Lower lobe of right lung (tissue), 2 donors: ENCODE measurements at regions not wholly inside any gene's neighbourhood (a gene's known extent, or its start where the extent isn't known, plus 50 kb on each side); places are given as distances from the start of the nearest gene placed in this dataset.
"Not testable (repeated sequence)": the region's sequence is repeated elsewhere in the genome, so short reads cannot be mapped to it uniquely, and the experiment has no call there.

Experiments
- ATAC-seq, 2 donors: fragments of 200-7000 bp; cut with Tn5 transposase; one replicate each; pipeline ENCODE4 v1.9.1; 2020 to 2022; ENCODE audit warnings: mild to moderate bottlenecking in 2 of 2, moderate library complexity in 2 of 2
- DNase-seq: peaks from one replicate; pipeline ENCODE4 v3.0.0-alpha.2; 2020
- H3K27ac ChIP-seq: fragments of 200-600 bp; one replicate; pipeline ENCODE4 v1.8.0; 2022
- H3K27me3 ChIP-seq: fragments of 200-600 bp; one replicate; pipeline ENCODE4 v1.8.0; 2022; ENCODE audit warnings: low read depth
- H3K36me3 ChIP-seq: fragments of 200-600 bp; one replicate; pipeline ENCODE4 v1.8.0; 2022; ENCODE audit warnings: mild to moderate bottlenecking
- H3K4me1 ChIP-seq: fragments of 200-600 bp; one replicate; pipeline ENCODE4 v1.8.0; 2022
- H3K4me3 ChIP-seq: fragments of 200-600 bp; one replicate; pipeline ENCODE4 v1.8.0; 2022; ENCODE audit warnings: mild to moderate bottlenecking
- H3K9me3 ChIP-seq: fragments of 200-600 bp; one replicate; pipeline ENCODE4 v1.8.0; 2022
- intact Hi-C: fragments of 100-400 bp; cut with DNase I; formaldehyde crosslinking; loops from one replicate; pipeline ENCODE4 v1.11.0; 2022
- TF ChIP-seq, protein P1 (sequence below): fragments of 200-600 bp; IDR thresholded peaks from one replicate; pipeline ENCODE4 v1.8.0; 2022; ENCODE audit warnings: antibody characterized with exemption, mild to moderate bottlenecking
- donor health status: DM: no; HTN: yes; CAD: no; lungs with severe emphysema.

DNA sequence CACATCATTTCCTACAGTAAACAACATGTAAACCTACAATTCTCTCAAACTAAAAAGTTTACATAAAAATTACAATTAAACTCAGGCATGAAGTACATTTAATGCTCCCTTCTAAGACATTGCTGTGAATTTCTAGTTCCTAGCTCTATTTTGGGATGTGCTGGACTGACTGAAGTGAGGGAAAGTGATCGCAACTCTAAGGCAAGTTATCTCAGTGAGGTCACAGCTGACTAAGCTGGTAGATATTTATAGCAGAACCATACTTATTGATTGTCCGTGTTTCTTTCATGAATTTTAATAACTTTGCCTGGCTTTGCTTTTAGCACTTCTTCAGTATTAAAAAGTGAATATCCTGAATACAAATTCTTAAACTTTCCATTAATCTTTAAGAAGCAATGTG lies 570.4 kb upstream of the GALNTL6 start:
- H3K27me3 ChIP-seq, result no peaks in the 10 kb centered on the region
- DNase-seq, result no peak
- no peaks in the 10 kb centered on the region for H3K36me3 ChIP-seq
- no peak for ATAC-seq
- TF ChIP-seq, protein P1, sequence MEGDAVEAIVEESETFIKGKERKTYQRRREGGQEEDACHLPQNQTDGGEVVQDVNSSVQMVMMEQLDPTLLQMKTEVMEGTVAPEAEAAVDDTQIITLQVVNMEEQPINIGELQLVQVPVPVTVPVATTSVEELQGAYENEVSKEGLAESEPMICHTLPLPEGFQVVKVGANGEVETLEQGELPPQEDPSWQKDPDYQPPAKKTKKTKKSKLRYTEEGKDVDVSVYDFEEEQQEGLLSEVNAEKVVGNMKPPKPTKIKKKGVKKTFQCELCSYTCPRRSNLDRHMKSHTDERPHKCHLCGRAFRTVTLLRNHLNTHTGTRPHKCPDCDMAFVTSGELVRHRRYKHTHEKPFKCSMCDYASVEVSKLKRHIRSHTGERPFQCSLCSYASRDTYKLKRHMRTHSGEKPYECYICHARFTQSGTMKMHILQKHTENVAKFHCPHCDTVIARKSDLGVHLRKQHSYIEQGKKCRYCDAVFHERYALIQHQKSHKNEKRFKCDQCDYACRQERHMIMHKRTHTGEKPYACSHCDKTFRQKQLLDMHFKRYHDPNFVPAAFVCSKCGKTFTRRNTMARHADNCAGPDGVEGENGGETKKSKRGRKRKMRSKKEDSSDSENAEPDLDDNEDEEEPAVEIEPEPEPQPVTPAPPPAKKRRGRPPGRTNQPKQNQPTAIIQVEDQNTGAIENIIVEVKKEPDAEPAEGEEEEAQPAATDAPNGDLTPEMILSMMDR, result no peak
- H3K4me1 ChIP-seq, result no peaks in the 10 kb centered on the region
- no peak overlapping the region for H3K4me3 ChIP-seq
- no peaks in the 10 kb centered on the region for H3K9me3 ChIP-seq
- no peak overlapping the region for H3K27ac ChIP-seq
- intact Hi-C loops, result no loop called here

DNA sequence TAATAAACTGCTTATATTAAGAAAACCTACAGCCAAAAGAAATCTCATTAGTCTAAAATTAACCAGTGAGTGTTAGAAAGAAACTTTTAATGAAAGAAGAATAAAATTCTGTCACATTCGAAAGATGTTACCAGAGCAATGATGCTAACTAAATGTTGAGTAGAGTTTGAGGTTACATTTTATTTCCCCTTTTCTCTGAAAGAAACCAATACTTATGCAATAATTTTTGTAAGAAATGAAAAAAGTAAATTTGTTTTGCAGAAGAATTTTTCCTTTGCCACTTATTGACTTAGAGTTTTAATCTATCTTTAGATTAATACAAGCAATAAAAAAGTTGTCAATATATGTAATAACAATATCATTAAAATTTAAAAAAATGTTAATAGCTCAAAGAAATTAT lies 574.0 kb upstream of the GALNTL6 start:
- Histone ChIP-seq H3K27ac (no peak overlapping the region), H3K36me3 (no peaks in the 10 kb centered on the region), H3K27me3 (no peaks in the 10 kb centered on the region), H3K9me3 (no peaks in the 10 kb centered on the region), H3K4me1 (no peaks in the 10 kb centered on the region), H3K4me3 (no peak overlapping the region)
- no peak for ATAC-seq
- intact Hi-C loops, result no loop called here
- TF ChIP-seq, protein P1, result no peak
- no peak for DNase-seq

DNA sequence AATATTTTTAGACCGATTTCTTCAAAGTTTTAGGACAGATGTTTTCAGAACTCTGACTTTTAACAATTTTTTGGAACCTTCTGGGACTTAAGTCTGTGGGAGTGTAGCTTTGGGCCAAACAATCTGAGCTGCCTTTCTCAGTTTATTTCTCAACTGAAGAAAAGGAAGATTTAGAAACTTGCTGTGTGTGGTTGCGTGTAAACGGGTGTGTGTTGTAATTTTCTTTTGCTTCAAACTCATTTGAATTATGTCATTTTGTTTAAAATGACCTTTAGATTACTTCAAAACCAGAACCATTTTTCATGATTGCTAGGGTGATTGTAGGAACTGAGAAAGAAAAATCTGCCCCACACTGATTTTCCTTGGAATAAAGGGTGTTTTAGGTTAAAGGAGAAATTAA lies 577.7 kb upstream of the GALNTL6 start:
- ATAC-seq (no peak), DNase-seq (no peak)
- Histone ChIP-seq H3K4me3 (no peak overlapping the region), H3K4me1 (no peaks in the 10 kb centered on the region), H3K36me3 (no peaks in the 10 kb centered on the region), H3K27me3 (no peaks in the 10 kb centered on the region), H3K9me3 (no peaks in the 10 kb centered on the region), H3K27ac (no peak overlapping the region)
- TF ChIP-seq, protein P1, result no peak
- intact Hi-C loops, result no loop called here

DNA sequence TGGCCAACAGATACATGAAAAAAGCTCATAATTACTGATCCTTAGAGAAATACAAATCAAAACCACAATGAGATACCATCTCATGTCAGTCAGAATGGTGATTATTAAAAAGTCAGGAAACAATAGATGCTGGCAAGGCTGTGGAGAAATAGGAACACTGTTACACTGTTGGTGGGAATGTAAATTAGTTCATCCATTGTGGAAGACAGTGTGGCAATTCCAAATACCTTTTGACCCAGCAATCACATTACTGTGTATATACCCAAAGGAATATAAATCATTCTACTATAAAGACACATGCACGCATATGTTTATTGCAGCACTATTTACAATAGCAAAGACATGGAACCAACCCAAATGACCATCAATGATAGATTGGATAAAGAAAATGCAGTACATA lies 583.9 kb upstream of the GALNTL6 start:
- DNase-seq, ATAC-seq, H3K27ac ChIP-seq, H3K4me3 ChIP-seq, intact Hi-C loops, H3K27me3 ChIP-seq, H3K9me3 ChIP-seq, H3K4me1 ChIP-seq, H3K36me3 ChIP-seq: not testable (repeated sequence)

DNA sequence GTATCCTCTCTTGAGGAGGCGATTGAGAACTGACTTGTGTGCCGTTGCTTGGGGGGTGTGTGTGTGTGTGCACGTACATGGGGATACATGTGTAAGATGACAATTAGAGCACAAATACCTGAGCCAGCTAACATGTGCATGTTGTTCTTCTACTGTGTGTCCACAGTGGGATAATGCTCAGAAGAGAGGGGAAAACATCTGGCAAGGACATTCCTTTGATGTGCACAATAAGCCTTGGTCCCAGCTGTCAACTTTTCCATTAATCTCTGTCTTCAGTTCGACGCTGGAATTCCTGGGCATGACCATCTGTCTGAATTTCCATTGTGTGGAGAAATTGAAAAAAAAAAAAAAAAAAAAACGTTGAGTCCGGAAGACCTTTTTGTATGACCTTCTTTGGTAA lies 592.0 kb upstream of the GALNTL6 start:
- Histone ChIP-seq H3K4me1 (no peaks in the 10 kb centered on the region), H3K36me3 (no peaks in the 10 kb centered on the region), H3K27me3 (no peaks in the 10 kb centered on the region), H3K9me3 (no peaks in the 10 kb centered on the region), H3K27ac (no peak overlapping the region), H3K4me3 (no peak overlapping the region)
- intact Hi-C loops, result no loop called here
- DNase-seq (no peak), ATAC-seq (no peak)
- TF ChIP-seq, protein P1, result no peak

DNA sequence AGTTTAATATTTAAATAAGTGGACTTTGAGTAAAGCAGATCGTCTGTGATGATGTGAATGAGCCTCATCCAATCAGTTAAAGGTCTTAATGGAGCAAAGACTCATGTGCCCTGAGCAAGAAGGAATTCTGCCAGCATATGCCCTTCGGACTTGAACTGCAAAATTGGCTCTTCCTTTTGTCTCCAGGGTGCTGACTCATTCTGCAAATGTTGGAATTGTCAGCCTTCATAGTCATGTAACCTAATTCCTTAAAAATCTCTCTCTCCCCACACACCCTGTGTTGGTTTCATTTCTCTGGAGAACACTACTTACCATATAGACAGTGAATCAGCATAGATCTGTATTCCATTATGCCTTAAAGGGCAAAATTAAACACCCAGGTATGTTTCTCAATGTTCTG lies 609.8 kb upstream of the GALNTL6 start:
- DNase-seq, result no peak
- intact Hi-C loops, result no loop called here
- no peak overlapping the region for H3K27ac ChIP-seq
- H3K4me3 ChIP-seq, result no peak overlapping the region
- TF ChIP-seq, protein P1, result no peak
- H3K4me1 ChIP-seq, result no peaks in the 10 kb centered on the region
- no peak for ATAC-seq
- no peaks in the 10 kb centered on the region for H3K27me3 ChIP-seq
- H3K9me3 ChIP-seq, result no peaks in the 10 kb centered on the region
- H3K36me3 ChIP-seq, result no peaks in the 10 kb centered on the region
